HG03025 (cell line): ENCODE measurements at regions not wholly inside any gene's neighbourhood (a gene's known extent, or its start where the extent isn't known, plus 50 kb on each side); places are given as distances from the start of the nearest gene placed in this dataset.

Experiments used
- ATAC-seq: cut with Tn5 transposase; IDR thresholded peaks from one replicate; pipeline ENCODE4 v1.9.1; 2021; ENCODE audit warnings: mild to moderate bottlenecking, moderate library complexity; ENCODE audit not compliant: unreplicated experiment, low FRiP score

- ATAC-seq, result no peak
Measured at GRCh38 chr2:148567716-148568115, 76.8 kb upstream of the EPC2 start.

- no peak for ATAC-seq
Measured at GRCh38 chr2:148568597-148568996, 76.0 kb upstream of the EPC2 start.

- no peak for ATAC-seq
Measured at GRCh38 chr2:148569221-148569620, 75.3 kb upstream of the EPC2 start.

GRCh38 chr2:148570989-148571388, 73.6 kb upstream of the EPC2 start:
- ATAC-seq, result no peak

GRCh38 chr2:148577845-148578492, 66.6 kb upstream of the EPC2 start:
- no peak for ATAC-seq

GRCh38 chr2:148578493-148578884, 66.1 kb upstream of the EPC2 start:
- ATAC-seq, result peak; percentile 83

- ATAC-seq, result no peak
Measured at GRCh38 chr2:148582679-148583511, 61.7 kb upstream of the EPC2 start.

- no peak for ATAC-seq
Measured at GRCh38 chr2:148585696-148586095, 58.9 kb upstream of the EPC2 start.

GRCh38 chr2:148586522-148587128, 57.9 kb upstream of the EPC2 start:
- ATAC-seq, result no peak

GRCh38 chr2:148590612-148591011, 53.9 kb upstream of the EPC2 start:
- ATAC-seq, result no peak

- ATAC-seq, result no peak
Measured at GRCh38 chr2:148592791-148593190, 51.8 kb upstream of the EPC2 start.

- no peak for ATAC-seq
Measured at GRCh38 chr2:148593421-148593820, 51.1 kb upstream of the EPC2 start.

- ATAC-seq, result no peak
Measured at GRCh38 chr2:148594216-148594615, 50.3 kb upstream of the EPC2 start.
